K562 (cell line): ENCODE measurements at regions not wholly inside any gene's neighbourhood (a gene's known extent, or its start where the extent isn't known, plus 50 kb on each side); places are given as distances from the start of the nearest gene placed in this dataset.

Experiments used
- ATAC-seq: fragments of 200-7000 bp; cut with Tn5 transposase; 3 replicates; pipeline ENCODE4 v1.9.1; 2020; ENCODE audit warnings: moderate library complexity
- BruUV-seq: library from RNA; stranded (reverse); fragments of 400-500 nt; replicated peaks from 2 replicates; lab custom pipeline; 2021; lab: Mats Ljungman, UMichigan
- CTCF ChIA-PET: fragments of 300-600 bp; formaldehyde crosslinking; extraction: SDS; loops from one replicate; lab custom pipeline; 2021; ENCODE audit warnings: low intra/inter-chr PET ratio; lab: Yijun Ruan, JAX
- POLR2A ChIA-PET: fragments of 300-600, 350-650 bp; sonication (Branson Sonifier 250); formaldehyde crosslinking; extraction: SDS; loops from one replicate; lab custom pipeline; 2021; ENCODE audit warnings: antibody characterized with exemption, inconsistent platforms; lab: Yijun Ruan, JAX
- DNase-seq, 4 experiments: peaks; one replicate each; pipeline versions ENCODE4 v3.0.0 to v3.0.0-alpha.2; 2011 to 2018; ENCODE audit warnings: low spot score in 3 of 4, mixed read lengths in 3 of 4; ENCODE audit errors: extremely low read depth in 1 of 4
- FAIRE-seq: peaks from 2 replicates; lab custom pipeline; 2011; peaks lifted over from hg19 to GRCh38; lab: Jason Lieb, UNC
- H2AFZ ChIP-seq: 2 replicates; pipeline ENCODE4 v1.6.0; 2011; ENCODE audit warnings: low read depth, low read length, control low read depth, inconsistent platforms
- H3K27ac ChIP-seq: fragments of 200-600 bp; 3 replicates; pipeline ENCODE4 v1.8.0; 2011; ENCODE audit warnings: low read depth, mild to moderate bottlenecking, control low read depth, inconsistent platforms, low read length, moderate library complexity, mixed read lengths; ENCODE audit errors: extremely low read depth
- H3K27me3 ChIP-seq, 2 experiments: fragments of 300-600 bp in 1 of 2; 2 replicates in 1 of 2; 3 replicates in 1 of 2; pipeline versions ENCODE4 v1.6.0 to v1.8.0; 2011; ENCODE audit warnings: inconsistent platforms in 2 of 2, low read length in 2 of 2, mild to moderate bottlenecking in 1 of 2, mixed read lengths in 1 of 2, moderate library complexity in 1 of 2; ENCODE audit not compliant: control insufficient read depth in 2 of 2, insufficient read depth in 2 of 2
- H3K36me3 ChIP-seq: fragments of 300-600 bp; 3 replicates; pipeline ENCODE4 v1.8.0; 2011; ENCODE audit warnings: mild to moderate bottlenecking, low read length, inconsistent platforms; ENCODE audit not compliant: control insufficient read depth, insufficient read depth
- H3K4me1 ChIP-seq, 2 experiments: fragments of 200-600 bp in 1 of 2; replicated peaks in 1 of 2; 2 replicates in 1 of 2; 3 replicates in 1 of 2; pipeline versions ENCODE4 v1.5.1 to v1.8.0; 2011; ENCODE audit warnings: inconsistent platforms in 2 of 2, low read length in 2 of 2, mild to moderate bottlenecking in 1 of 2, mixed read lengths in 1 of 2, moderate library complexity in 1 of 2; ENCODE audit not compliant: control insufficient read depth in 2 of 2, insufficient read depth in 2 of 2
- H3K4me2 ChIP-seq: 2 replicates; pipeline ENCODE4 v1.6.1; 2011; ENCODE audit warnings: low read length, control low read depth, inconsistent platforms, mixed read lengths; ENCODE audit not compliant: insufficient read depth
- H3K4me3 ChIP-seq: fragments of 200-600 bp; sonication (generic), shearing (Covaris generic); 2 replicates; pipeline ENCODE4 v1.5.1; 2016; ENCODE audit warnings: control low read depth, inconsistent platforms
- H3K79me2 ChIP-seq: fragments of 200-600 bp; 3 replicates; pipeline ENCODE4 v1.8.0; 2011; ENCODE audit warnings: low read length, inconsistent platforms; ENCODE audit not compliant: control insufficient read depth, insufficient read depth
- H3K9ac ChIP-seq, 2 experiments: 2 replicates each; pipeline versions ENCODE4 v1.6.0 to v1.6.1; 2011; ENCODE audit warnings: low read depth in 2 of 2, low read length in 2 of 2, control low read depth in 1 of 2, inconsistent platforms in 1 of 2, mild to moderate bottlenecking in 1 of 2, mixed read lengths in 1 of 2; ENCODE audit not compliant: insufficient read depth in 1 of 2
- H3K9me1 ChIP-seq: one replicate; pipeline ENCODE4 v1.6.0; 2011; ENCODE audit warnings: inconsistent platforms, mild to moderate bottlenecking, low read length, moderate library complexity; ENCODE audit not compliant: control insufficient read depth, insufficient read depth
- H3K9me3 ChIP-seq: replicated peaks from 2 replicates; pipeline ENCODE4 v1.5.1; 2011; ENCODE audit warnings: low read depth, low read length, inconsistent platforms; ENCODE audit not compliant: control insufficient read depth, insufficient read depth
- H4K20me1 ChIP-seq: replicated peaks from 2 replicates; pipeline ENCODE4 v1.6.1; 2011; ENCODE audit warnings: low read length, inconsistent platforms, mixed read lengths; ENCODE audit not compliant: control insufficient read depth, insufficient read depth
- CREBBP ChIP-seq: IDR thresholded peaks from one replicate; pipeline ENCODE4 v1.6.1; 2012; ENCODE audit warnings: low read depth, mild to moderate bottlenecking, control low read depth, inconsistent platforms, low read length
- HEY1 ChIP-seq: fragments of 250-450 bp; sonication (Bioruptor Pico); IDR thresholded peaks from 2 replicates; pipeline ENCODE4 v1.5.0; 2020; ENCODE audit warnings: mild to moderate bottlenecking, moderate library complexity, borderline replicate concordance
- MECOM ChIP-seq: fragments of 250-450 bp; sonication (Bioruptor Pico); IDR thresholded peaks from 2 replicates; pipeline ENCODE4 v1.8.0; 2022; ENCODE audit warnings: inconsistent platforms
- MITF ChIP-seq: IDR thresholded peaks from 2 replicates; pipeline ENCODE4 v1.6.1; 2014; ENCODE audit warnings: antibody characterized with exemption
- POLR3G ChIP-seq: IDR thresholded peaks from 2 replicates; pipeline ENCODE4 v1.6.1; 2011; ENCODE audit not compliant: insufficient read length, insufficient replicate concordance; ENCODE audit errors: extremely low read depth
- SMARCB1 ChIP-seq: IDR thresholded peaks from 2 replicates; pipeline ENCODE4 v1.6.1; 2011; ENCODE audit warnings: improper control_type of control experiment, low read depth; ENCODE audit not compliant: insufficient read length
- TFAP4 ChIP-seq: sonication (generic); formaldehyde crosslinking; IDR thresholded peaks from 2 replicates; pipeline ENCODE4 v1.8.0; 2022; ENCODE audit warnings: missing genetic modification reagents, mild to moderate bottlenecking, moderate library complexity, borderline replicate concordance
- ZEB2 ChIP-seq: fragments of 450-650 bp; IDR thresholded peaks from 2 replicates; pipeline ENCODE4 v1.6.1; 2016
- ZNF23 ChIP-seq: fragments of 250-450 bp; sonication (Bioruptor Pico); IDR thresholded peaks from 2 replicates; pipeline ENCODE4 v1.4.0; 2020; ENCODE audit warnings: mild to moderate bottlenecking
- ZSCAN29 ChIP-seq: fragments of 450-650 bp; IDR thresholded peaks from 2 replicates; pipeline ENCODE4 v1.6.1; 2017
- in situ Hi-C: fragments of 300-500 bp; cut with MboI; formaldehyde crosslinking; loops from 4 replicates; pipeline ENCODE4 v1.15.0; 2018; ENCODE audit warnings: inconsistent platforms, mixed read lengths
- intact Hi-C: fragments of 100-400 bp; cut with micrococcal nuclease; formaldehyde crosslinking; loops from 2 replicates; pipeline ENCODE4 v1.14.2; 2022

- TF ChIP-seq POLR3G (no peak), HEY1 (CRISPR knock-in tag) (no peak), ZNF23 (no peak), SMARCB1 (no peak)
Observed at GRCh38 chr7:68998136-68998535, 600.1 kb upstream of the AUTS2 start (continued).

GRCh38 chr7:69002416-69002815 lies 595.9 kb upstream of the AUTS2 start:
- H3K36me3 ChIP-seq = no peaks in the 10 kb centered on the region
- ATAC-seq (no peak), FAIRE-seq (no peak), DNase-seq (no peak)
- H3K4me1 ChIP-seq = no peaks in the 10 kb centered on the region
- no peaks in the 10 kb centered on the region for H3K9me1 ChIP-seq
- H3K79me2 ChIP-seq = no peaks in the 10 kb centered on the region
- H2AFZ ChIP-seq = no peak overlapping the region
- ChIA-PET CTCF (no interaction called here), POLR2A (no interaction called here)
- in situ Hi-C loops (no loop called here), intact Hi-C loops (no loop called here)
- no peak overlapping the region for H3K4me3 ChIP-seq
- H3K27me3 ChIP-seq = no peaks in the 10 kb centered on the region
- BruUV-seq = no TSS peak
- H3K4me2 ChIP-seq = no peak overlapping the region
- 0 out of 2 replicates have a peak, but pooled peaks cover 2% of the 10 kb centered on the region for H3K9me3 ChIP-seq
- no peaks in the 10 kb centered on the region for H4K20me1 ChIP-seq
- H3K9ac ChIP-seq = no peak overlapping the region
- no peak overlapping the region for H3K27ac ChIP-seq
- TF ChIP-seq TFAP4 (CRISPR knock-in tag) = no peak
- TF ChIP-seq MITF = no peak
- TF ChIP-seq CREBBP = no peak
- TF ChIP-seq ZSCAN29 = no peak
- TF ChIP-seq MECOM (CRISPR knock-in tag) = no peak
- no peak for TF ChIP-seq ZEB2
